ENCODE measurements at regions not wholly inside any gene's neighbourhood (a gene's known extent, or its start where the extent isn't known, plus 50 kb on each side); places are given as distances from the start of the nearest gene placed in this dataset.

GRCh38 chr10:33524966-33525365 is 190.5 kb upstream of the NRP1 start:
- no peak for DNase-seq

GRCh38 chr10:33524041-33524440 is 189.6 kb upstream of the NRP1 start:
- DNase-seq: no peak

GRCh38 chr10:33523236-33523792 is 188.8 kb upstream of the NRP1 start:
- no peak for DNase-seq

- no peak for DNase-seq
Measured at GRCh38 chr10:33521904-33522303, 187.4 kb upstream of the NRP1 start.

GRCh38 chr10:33521062-33521461 is 186.6 kb upstream of the NRP1 start:
- DNase-seq: no peak

- DNase-seq: no peak
Measured at GRCh38 chr10:33520223-33520622, 185.8 kb upstream of the NRP1 start.

GRCh38 chr10:33519130-33519860 is 184.8 kb upstream of the NRP1 start:
- DNase-seq: no peak

GRCh38 chr10:33510206-33510605 is 175.7 kb upstream of the NRP1 start:
- DNase-seq: no peak

GRCh38 chr10:33509231-33509831 is 174.9 kb upstream of the NRP1 start:
- peak; percentile 12 for DNase-seq

GRCh38 chr10:33507662-33508425 is 173.4 kb upstream of the NRP1 start:
- DNase-seq: no peak

- DNase-seq: no peak
Measured at GRCh38 chr10:33506838-33507661, 172.6 kb upstream of the NRP1 start.

GRCh38 chr10:33506391-33506790 is 171.9 kb upstream of the NRP1 start:
- no peak for DNase-seq

GRCh38 chr10:33501161-33501560 is 166.7 kb upstream of the NRP1 start:
- DNase-seq: no peak

- no peak for DNase-seq
Measured at GRCh38 chr10:33498391-33498891, 164.0 kb upstream of the NRP1 start.

- no peak for DNase-seq
Measured at GRCh38 chr10:33497338-33497737, 162.9 kb upstream of the NRP1 start.

GRCh38 chr10:33496096-33496495 is 161.6 kb upstream of the NRP1 start:
- DNase-seq: no peak

GRCh38 chr10:33494694-33495265 is 160.3 kb upstream of the NRP1 start:
- no peak for DNase-seq

GRCh38 chr10:33493978-33494377 is 159.5 kb upstream of the NRP1 start:
- no peak for DNase-seq

GRCh38 chr10:33493497-33493896 is 159.0 kb upstream of the NRP1 start:
- DNase-seq: no peak

GRCh38 chr10:33492701-33493345 is 158.4 kb upstream of the NRP1 start:
- no peak for DNase-seq

GRCh38 chr10:33489501-33490176 is 155.2 kb upstream of the NRP1 start:
- no peak for DNase-seq
